ENCODE measurements at regions not wholly inside any gene's neighbourhood (a gene's known extent, or its start where the extent isn't known, plus 50 kb on each side); places are given as distances from the start of the nearest gene placed in this dataset.
"Not testable (repeated sequence)": the region's sequence is repeated elsewhere in the genome, so short reads cannot be mapped to it uniquely, and the experiment has no call there.

DNA sequence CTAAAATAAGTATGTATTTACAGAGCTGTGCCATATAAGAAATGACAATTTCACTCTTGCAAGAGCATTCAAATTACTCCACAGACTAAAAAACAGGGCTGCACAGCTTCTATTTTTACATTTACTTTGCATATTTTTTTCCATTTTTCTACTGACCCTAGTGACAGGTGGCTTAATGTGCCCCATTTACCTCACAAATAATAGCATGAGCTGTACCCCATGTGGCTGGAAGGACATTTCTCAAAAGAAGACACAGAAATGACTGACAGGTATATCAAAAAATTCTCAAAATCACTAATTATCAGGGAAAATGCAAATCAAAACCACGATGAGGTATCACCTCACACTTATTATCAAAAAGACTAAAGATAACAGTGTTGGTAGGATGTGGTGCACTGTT, 1128.6 kb downstream of the SLC16A7 start:
- no peak overlapping the region for H3K4me3 Mint-ChIP-seq
- H3K9me3 Mint-ChIP-seq: peaks cover 4% of the 10 kb centered on the region
- H3K36me3 Mint-ChIP-seq (ENCODE audit: low read depth): no peaks in the 10 kb centered on the region
- no peaks in the 10 kb centered on the region for H3K27me3 Mint-ChIP-seq
- H3K27ac Mint-ChIP-seq: no peak overlapping the region
- no peaks in the 10 kb centered on the region for H3K4me1 Mint-ChIP-seq (ENCODE audit: low read depth)

- Mint-ChIP-seq H3K4me1 (ENCODE audit: low read depth) (no peaks in the 10 kb centered on the region), H3K27ac (no peak overlapping the region), H3K4me3 (no peak overlapping the region), H3K9me3 (peaks cover 4% of the 10 kb centered on the region), H3K36me3 (ENCODE audit: low read depth) (no peaks in the 10 kb centered on the region), H3K27me3 (no peaks in the 10 kb centered on the region)
These were observed 1129.2 kb downstream of the SLC16A7 start for GRCh38 chr12:60724984-60725383.

GRCh38 chr12:60752589-60752988, 1156.8 kb downstream of the SLC16A7 start:
- H3K9me3 Mint-ChIP-seq: peaks cover 13% of the 10 kb centered on the region
- no peaks in the 10 kb centered on the region for H3K4me1 Mint-ChIP-seq (ENCODE audit: low read depth)
- no peak overlapping the region for H3K27ac Mint-ChIP-seq
- no peaks in the 10 kb centered on the region for H3K27me3 Mint-ChIP-seq
- no peaks in the 10 kb centered on the region for H3K36me3 Mint-ChIP-seq (ENCODE audit: low read depth)
- no peak overlapping the region for H3K4me3 Mint-ChIP-seq

DNA sequence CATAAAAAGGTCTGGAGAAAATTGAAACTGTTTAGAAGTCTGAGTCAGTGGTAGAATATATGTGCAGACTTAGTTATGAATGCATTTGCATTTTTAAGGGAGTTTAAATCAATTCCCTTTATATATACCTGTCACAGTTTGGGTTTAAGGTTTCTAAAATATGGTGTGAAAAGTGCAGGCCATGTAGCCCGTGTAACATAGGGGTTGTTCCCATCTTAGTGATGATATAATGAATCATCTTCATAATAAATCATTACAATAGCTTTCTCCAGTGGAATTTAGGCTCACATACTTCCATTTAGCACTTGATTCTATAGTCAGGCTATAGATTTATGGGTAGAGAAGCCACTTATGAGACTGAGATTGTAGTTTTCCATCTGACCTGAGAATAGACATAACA, 1162.4 kb downstream of the SLC16A7 start:
- Mint-ChIP-seq H3K27me3 (no peaks in the 10 kb centered on the region), H3K4me1 (ENCODE audit: low read depth) (no peaks in the 10 kb centered on the region), H3K9me3 (no peaks in the 10 kb centered on the region), H3K36me3 (ENCODE audit: low read depth) (no peaks in the 10 kb centered on the region), H3K4me3 (no peak overlapping the region), H3K27ac (no peak overlapping the region)

DNA sequence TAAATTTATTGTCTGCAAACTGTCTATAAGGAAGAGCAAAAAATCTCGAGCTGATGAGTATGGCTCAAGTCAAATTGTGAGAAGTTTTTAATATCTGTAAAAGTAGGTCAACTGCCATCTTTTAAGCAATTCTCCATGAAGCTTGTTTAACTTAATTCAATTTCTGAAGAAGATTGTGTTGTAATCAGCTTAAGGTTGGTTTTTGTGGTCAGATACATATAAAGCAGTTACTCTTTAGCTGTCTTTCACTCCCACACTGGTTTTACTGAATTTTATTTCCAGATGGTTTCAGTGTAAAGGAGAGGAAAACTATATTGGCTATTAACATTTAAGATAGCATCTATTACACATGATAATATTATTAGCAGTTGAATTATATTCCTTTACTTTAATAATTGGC, 1165.1 kb downstream of the SLC16A7 start:
- H3K36me3 Mint-ChIP-seq (ENCODE audit: low read depth): no peaks in the 10 kb centered on the region

DNA sequence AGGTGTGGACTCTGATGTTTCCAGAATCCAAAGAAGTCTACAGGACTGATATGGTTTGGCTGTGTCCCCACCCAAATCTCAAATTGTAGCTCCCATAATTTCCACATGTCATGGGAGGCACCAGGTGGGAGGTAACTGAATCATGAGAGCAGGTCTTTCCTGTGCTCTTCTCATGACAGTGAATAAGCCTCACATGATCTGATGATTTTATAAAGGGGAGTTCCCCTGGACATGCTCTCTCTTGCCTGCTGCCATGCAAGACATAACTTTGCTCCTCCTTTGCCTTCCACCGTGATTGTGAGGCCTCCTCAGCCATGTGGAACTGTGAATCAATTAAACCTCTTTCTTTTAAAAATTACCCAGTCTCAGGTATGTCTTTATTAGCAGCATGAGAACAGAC, 1205.3 kb downstream of the SLC16A7 start:
- H3K9me3 Mint-ChIP-seq; H3K4me3 Mint-ChIP-seq; H3K27me3 Mint-ChIP-seq; H3K27ac Mint-ChIP-seq; H3K36me3 Mint-ChIP-seq (ENCODE audit: low read depth); H3K4me1 Mint-ChIP-seq (ENCODE audit: low read depth): not testable (repeated sequence)

More for the DNA sequence above, 1165.1 kb downstream of the SLC16A7 start:
- Mint-ChIP-seq H3K9me3 (no peaks in the 10 kb centered on the region), H3K27ac (no peak overlapping the region), H3K27me3 (no peaks in the 10 kb centered on the region), H3K4me1 (ENCODE audit: low read depth) (no peaks in the 10 kb centered on the region), H3K4me3 (no peak overlapping the region)

- Mint-ChIP-seq H3K27ac (no peak overlapping the region), H3K4me1 (ENCODE audit: low read depth) (no peaks in the 10 kb centered on the region), H3K27me3 (no peaks in the 10 kb centered on the region), H3K9me3 (peaks cover 13% of the 10 kb centered on the region), H3K36me3 (ENCODE audit: low read depth) (no peaks in the 10 kb centered on the region), H3K4me3 (no peak overlapping the region)
These were observed 1207.3 kb downstream of the SLC16A7 start for GRCh38 chr12:60803147-60803546.

DNA sequence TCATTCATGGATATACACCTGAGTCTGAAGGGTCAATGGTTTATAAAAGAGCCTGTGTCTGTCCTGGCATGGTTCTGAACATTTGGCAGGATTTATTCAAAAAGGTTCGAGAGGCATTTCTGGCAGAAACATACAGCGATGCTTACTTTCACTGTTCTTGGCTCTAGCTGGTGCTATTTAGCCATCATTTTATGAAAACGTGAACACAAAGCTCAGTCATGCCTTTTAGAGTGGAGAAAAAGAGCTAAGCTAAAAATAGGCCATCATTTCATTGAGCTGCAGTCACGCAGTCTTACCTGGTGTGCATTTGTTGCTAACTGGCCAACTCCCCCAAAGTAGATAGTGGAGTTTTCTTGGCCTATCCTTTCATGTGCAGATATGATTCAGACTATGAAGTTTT, 1209.5 kb downstream of the SLC16A7 start:
- no peak overlapping the region for H3K4me3 Mint-ChIP-seq
- H3K9me3 Mint-ChIP-seq: peaks cover 9% of the 10 kb centered on the region
- H3K27me3 Mint-ChIP-seq: no peaks in the 10 kb centered on the region
- no peak overlapping the region for H3K27ac Mint-ChIP-seq
- H3K4me1 Mint-ChIP-seq (ENCODE audit: low read depth): no peaks in the 10 kb centered on the region
- H3K36me3 Mint-ChIP-seq (ENCODE audit: low read depth): no peaks in the 10 kb centered on the region

DNA sequence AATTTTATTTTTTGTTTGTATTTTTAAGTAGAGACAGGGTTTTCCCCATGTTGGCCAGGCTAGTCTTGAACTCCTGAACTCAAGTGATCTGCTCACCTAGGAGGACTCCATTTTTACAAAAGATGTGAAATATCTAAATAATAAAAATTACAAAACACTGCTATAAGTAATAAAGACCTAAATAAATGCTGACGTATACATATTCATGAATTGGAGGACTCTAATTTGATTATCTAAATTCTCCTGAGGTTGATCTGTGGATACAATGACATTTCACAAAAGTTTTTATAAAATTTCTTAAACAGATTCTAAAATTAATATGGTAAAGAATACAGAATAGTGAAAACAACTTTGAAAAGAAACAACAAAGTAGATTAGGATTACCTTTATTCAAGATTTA, 1224.0 kb downstream of the SLC16A7 start:
- Mint-ChIP-seq H3K27ac (no peak overlapping the region), H3K27me3 (no peaks in the 10 kb centered on the region), H3K4me1 (ENCODE audit: low read depth) (no peaks in the 10 kb centered on the region), H3K9me3 (peaks cover 4% of the 10 kb centered on the region), H3K36me3 (ENCODE audit: low read depth) (no peaks in the 10 kb centered on the region), H3K4me3 (no peak overlapping the region)

GRCh38 chr12:60822580-60822979, 1226.8 kb downstream of the SLC16A7 start:
- Mint-ChIP-seq H3K4me3 (no peak overlapping the region), H3K9me3 (no peaks in the 10 kb centered on the region), H3K4me1 (ENCODE audit: low read depth) (no peaks in the 10 kb centered on the region), H3K27ac (no peak overlapping the region), H3K27me3 (no peaks in the 10 kb centered on the region), H3K36me3 (ENCODE audit: low read depth) (no peaks in the 10 kb centered on the region)

DNA sequence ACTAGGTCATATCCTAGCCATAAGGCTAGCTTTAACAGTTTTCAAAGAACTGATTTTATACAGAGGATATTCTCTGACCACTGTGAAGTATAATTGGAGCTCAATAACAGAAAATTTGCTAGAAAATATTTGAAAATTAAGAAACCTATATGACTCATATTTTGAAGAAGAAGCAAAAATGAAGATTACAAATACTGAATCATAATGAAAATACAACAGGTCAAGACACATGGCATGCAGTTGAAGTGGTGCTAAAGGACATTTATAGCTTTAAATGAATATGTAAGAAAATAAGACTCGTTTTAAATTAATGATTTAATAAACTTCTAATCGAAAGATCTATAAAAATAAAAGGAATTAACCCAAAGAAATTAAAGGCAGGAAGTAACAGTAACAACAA, 1234.6 kb downstream of the SLC16A7 start:
- no peak overlapping the region for H3K4me3 Mint-ChIP-seq
- H3K27me3 Mint-ChIP-seq: no peaks in the 10 kb centered on the region
- H3K9me3 Mint-ChIP-seq: peaks cover 18% of the 10 kb centered on the region
- H3K36me3 Mint-ChIP-seq (ENCODE audit: low read depth): no peaks in the 10 kb centered on the region
- H3K4me1 Mint-ChIP-seq (ENCODE audit: low read depth): no peaks in the 10 kb centered on the region
- no peak overlapping the region for H3K27ac Mint-ChIP-seq

- Mint-ChIP-seq H3K4me1 (ENCODE audit: low read depth) (no peaks in the 10 kb centered on the region), H3K27ac (no peak overlapping the region), H3K9me3 (peaks cover 18% of the 10 kb centered on the region), H3K27me3 (no peaks in the 10 kb centered on the region), H3K4me3 (no peak overlapping the region), H3K36me3 (ENCODE audit: low read depth) (no peaks in the 10 kb centered on the region)
These were observed 1236.5 kb downstream of the SLC16A7 start for GRCh38 chr12:60832290-60832689.

DNA sequence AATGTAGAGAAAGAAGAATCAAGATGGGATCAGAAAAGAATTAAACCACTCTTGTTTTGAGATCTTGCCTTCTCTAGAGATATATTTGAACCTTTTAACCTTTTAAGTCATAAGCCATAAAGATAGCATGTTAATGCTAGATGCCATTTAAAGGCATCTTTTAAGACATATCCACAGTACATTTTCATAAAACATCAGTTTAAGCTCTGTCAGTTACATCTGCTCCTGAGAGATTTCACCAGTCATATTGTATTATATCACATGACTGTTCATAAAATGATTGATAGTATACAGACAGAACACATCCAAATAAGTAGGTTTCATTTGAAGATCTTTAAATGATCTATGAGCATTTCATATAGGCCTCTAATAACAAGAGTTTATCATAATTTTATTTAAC, 1238.5 kb downstream of the SLC16A7 start:
- H3K36me3 Mint-ChIP-seq (ENCODE audit: low read depth): no peaks in the 10 kb centered on the region
- H3K27ac Mint-ChIP-seq: no peak overlapping the region
- H3K9me3 Mint-ChIP-seq: peaks cover 13% of the 10 kb centered on the region
- H3K4me3 Mint-ChIP-seq: no peak overlapping the region
- H3K4me1 Mint-ChIP-seq (ENCODE audit: low read depth): no peaks in the 10 kb centered on the region
- no peaks in the 10 kb centered on the region for H3K27me3 Mint-ChIP-seq

- Mint-ChIP-seq H3K36me3 (ENCODE audit: low read depth) (no peaks in the 10 kb centered on the region), H3K9me3 (peaks cover 13% of the 10 kb centered on the region), H3K4me3 (no peak overlapping the region), H3K27ac (no peak overlapping the region), H3K27me3 (no peaks in the 10 kb centered on the region), H3K4me1 (ENCODE audit: low read depth) (no peaks in the 10 kb centered on the region)
These were observed 1239.0 kb downstream of the SLC16A7 start for GRCh38 chr12:60834806-60835205.

- no peaks in the 10 kb centered on the region for H3K4me1 Mint-ChIP-seq (ENCODE audit: low read depth)
- H3K9me3 Mint-ChIP-seq: peaks cover 13% of the 10 kb centered on the region
- H3K4me3 Mint-ChIP-seq: no peak overlapping the region
- no peak overlapping the region for H3K27ac Mint-ChIP-seq
- no peaks in the 10 kb centered on the region for H3K27me3 Mint-ChIP-seq
- no peaks in the 10 kb centered on the region for H3K36me3 Mint-ChIP-seq (ENCODE audit: low read depth)
These were observed 1240.8 kb downstream of the SLC16A7 start for GRCh38 chr12:60836651-60837050.

DNA sequence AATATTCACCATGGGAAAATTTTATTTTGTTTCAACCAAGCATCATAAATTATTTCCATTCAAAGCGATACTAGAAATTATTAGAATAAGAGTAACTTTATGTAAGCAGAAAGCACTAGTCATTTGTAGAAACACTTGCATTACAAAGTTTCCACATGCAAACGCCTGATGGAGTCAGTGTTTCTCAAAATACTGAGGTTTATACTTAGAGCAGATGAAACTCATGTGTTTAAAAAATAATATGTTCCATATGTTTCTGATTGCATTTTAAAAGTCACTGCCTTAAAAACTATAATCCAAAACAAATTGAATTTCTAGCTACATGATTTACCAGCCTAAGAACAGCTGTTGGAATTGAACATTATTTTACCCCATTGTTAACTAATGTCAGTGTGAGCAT, 1246.4 kb downstream of the SLC16A7 start:
- H3K36me3 Mint-ChIP-seq (ENCODE audit: low read depth): no peaks in the 10 kb centered on the region
- H3K9me3 Mint-ChIP-seq: no peaks in the 10 kb centered on the region
- H3K4me3 Mint-ChIP-seq: no peak overlapping the region
- no peaks in the 10 kb centered on the region for H3K27me3 Mint-ChIP-seq
- no peaks in the 10 kb centered on the region for H3K4me1 Mint-ChIP-seq (ENCODE audit: low read depth)
- H3K27ac Mint-ChIP-seq: no peak overlapping the region

- Mint-ChIP-seq H3K4me1 (ENCODE audit: low read depth) (no peaks in the 10 kb centered on the region), H3K36me3 (ENCODE audit: low read depth) (no peaks in the 10 kb centered on the region), H3K4me3 (no peak overlapping the region), H3K9me3 (no peaks in the 10 kb centered on the region), H3K27ac (no peak overlapping the region), H3K27me3 (no peaks in the 10 kb centered on the region)
These were observed 1248.3 kb downstream of the SLC16A7 start for GRCh38 chr12:60844101-60844500.
